Neural progenitor cell (in vitro differentiated cells): ENCODE measurements at regions not wholly inside any gene's neighbourhood (a gene's known extent, or its start where the extent isn't known, plus 50 kb on each side); places are given as distances from the start of the nearest gene placed in this dataset.

Experiments used
- DNase-seq: peaks from one replicate; pipeline ENCODE4 v3.0.0-alpha.2; 2016; ENCODE audit warnings: low spot score
- H2AFZ ChIP-seq: fragments of 200-600 bp; sonication (generic); replicated peaks from 2 replicates; pipeline ENCODE4 v1.6.1; 2016; ENCODE audit warnings: antibody characterized with exemption
- H3F3A ChIP-seq: fragments of 200-600 bp; sonication (generic); 2 replicates; pipeline ENCODE4 v1.6.1; 2016; ENCODE audit warnings: antibody characterized with exemption, low read depth
- H3K27ac ChIP-seq: fragments of 200-600 bp; sonication (generic); 2 replicates; pipeline ENCODE4 v1.5.1; 2016; ENCODE audit warnings: mild to moderate bottlenecking
- H3K27me3 ChIP-seq: fragments of 200-600 bp; sonication (generic); 2 replicates; pipeline ENCODE4 v1.6.1; 2016; ENCODE audit warnings: mild to moderate bottlenecking, moderate library complexity
- H3K36me3 ChIP-seq: fragments of 200-600 bp; sonication (generic); 2 replicates; pipeline ENCODE4 v1.5.1; 2016
- H3K4me1 ChIP-seq: fragments of 200-600 bp; sonication (generic); 2 replicates; pipeline ENCODE4 v1.6.1; 2016; ENCODE audit warnings: mixed run types
- H3K4me2 ChIP-seq: fragments of 200-600 bp; sonication (generic); 2 replicates; pipeline ENCODE4 v1.6.1; 2016
- H3K4me3 ChIP-seq: fragments of 200-600 bp; sonication (generic); 2 replicates; pipeline ENCODE4 v1.5.1; 2016
- H3K79me2 ChIP-seq: fragments of 200-600 bp; sonication (generic); 2 replicates; pipeline ENCODE4 v1.6.1; 2016; ENCODE audit warnings: low read depth
- H3K9ac ChIP-seq: fragments of 200-600 bp; sonication (generic); 2 replicates; pipeline ENCODE4 v1.6.1; 2016
- H3K9me3 ChIP-seq: fragments of 200-600 bp; sonication (generic); 2 replicates; pipeline ENCODE4 v1.5.1; 2016; ENCODE audit warnings: low read depth
- H4K20me1 ChIP-seq: fragments of 200-600 bp; sonication (generic); 2 replicates; pipeline ENCODE4 v1.6.1; 2016; ENCODE audit warnings: low read depth
- H3K27ac Mint-ChIP-seq: 3 replicates; pipeline ENCODE4 v1.8.0; 2021; ENCODE audit warnings: mixed read lengths
- H3K27me3 Mint-ChIP-seq: 2 replicates; pipeline ENCODE4 v1.8.0; 2022; ENCODE audit warnings: low read depth, mild to moderate bottlenecking, inconsistent platforms, moderate library complexity, mixed read lengths; ENCODE audit not compliant: insufficient read depth
- H3K36me3 Mint-ChIP-seq: 3 replicates; pipeline ENCODE4 v1.8.0; 2021; ENCODE audit warnings: mixed read lengths
- H3K4me1 Mint-ChIP-seq: 3 replicates; pipeline ENCODE4 v1.8.0; 2021; ENCODE audit warnings: mixed read lengths
- H3K4me3 Mint-ChIP-seq: 3 replicates; pipeline ENCODE4 v1.8.0; 2021; ENCODE audit warnings: mild to moderate bottlenecking, moderate library complexity, mixed read lengths
- H3K9me3 Mint-ChIP-seq: 3 replicates; pipeline ENCODE4 v1.8.0; 2020; ENCODE audit warnings: mixed read lengths
- EZH2 ChIP-seq: fragments of 200-600 bp; sonication (generic); IDR thresholded peaks from 2 replicates; pipeline ENCODE4 v1.6.1; 2017; ENCODE audit warnings: antibody characterized with exemption, mild to moderate bottlenecking, moderate library complexity
- EZH2phosphoT487 ChIP-seq: fragments of 200-600 bp; sonication (generic); IDR thresholded peaks from 2 replicates; pipeline ENCODE4 v1.6.1; 2017; ENCODE audit warnings: antibody characterized with exemption
- TF ChIP-seq, protein P1 (sequence below): fragments of 200-600 bp; sonication (generic); IDR thresholded peaks from 2 replicates; pipeline ENCODE4 v1.5.1; 2017; ENCODE audit warnings: antibody characterized with exemption, mild to moderate bottlenecking

GRCh38 chr1:166588741-166589140 lies 250.5 kb upstream of the POGK start:
- no peak overlapping the region for H3K4me2 ChIP-seq
- Mint-ChIP-seq H3K36me3 (no peaks in the 10 kb centered on the region), H3K27ac (no peak overlapping the region), H3K4me3 (no peak overlapping the region), H3K4me1 (no peaks in the 10 kb centered on the region), H3K27me3 (no peaks in the 10 kb centered on the region), H3K9me3 (no peaks in the 10 kb centered on the region)
- no peak overlapping the region for H3K9ac ChIP-seq
- H3F3A ChIP-seq, result no peaks in the 10 kb centered on the region
- no peak overlapping the region for H2AFZ ChIP-seq
- no peaks in the 10 kb centered on the region for H3K27me3 ChIP-seq
- no peaks in the 10 kb centered on the region for H3K79me2 ChIP-seq
- no peaks in the 10 kb centered on the region for H4K20me1 ChIP-seq
- DNase-seq, result no peak
- no peaks in the 10 kb centered on the region for H3K9me3 ChIP-seq
- no peaks in the 10 kb centered on the region for H3K36me3 ChIP-seq
- no peak overlapping the region for H3K4me3 ChIP-seq
- no peak overlapping the region for H3K27ac ChIP-seq
- no peaks in the 10 kb centered on the region for H3K4me1 ChIP-seq
- TF ChIP-seq, protein P1, sequence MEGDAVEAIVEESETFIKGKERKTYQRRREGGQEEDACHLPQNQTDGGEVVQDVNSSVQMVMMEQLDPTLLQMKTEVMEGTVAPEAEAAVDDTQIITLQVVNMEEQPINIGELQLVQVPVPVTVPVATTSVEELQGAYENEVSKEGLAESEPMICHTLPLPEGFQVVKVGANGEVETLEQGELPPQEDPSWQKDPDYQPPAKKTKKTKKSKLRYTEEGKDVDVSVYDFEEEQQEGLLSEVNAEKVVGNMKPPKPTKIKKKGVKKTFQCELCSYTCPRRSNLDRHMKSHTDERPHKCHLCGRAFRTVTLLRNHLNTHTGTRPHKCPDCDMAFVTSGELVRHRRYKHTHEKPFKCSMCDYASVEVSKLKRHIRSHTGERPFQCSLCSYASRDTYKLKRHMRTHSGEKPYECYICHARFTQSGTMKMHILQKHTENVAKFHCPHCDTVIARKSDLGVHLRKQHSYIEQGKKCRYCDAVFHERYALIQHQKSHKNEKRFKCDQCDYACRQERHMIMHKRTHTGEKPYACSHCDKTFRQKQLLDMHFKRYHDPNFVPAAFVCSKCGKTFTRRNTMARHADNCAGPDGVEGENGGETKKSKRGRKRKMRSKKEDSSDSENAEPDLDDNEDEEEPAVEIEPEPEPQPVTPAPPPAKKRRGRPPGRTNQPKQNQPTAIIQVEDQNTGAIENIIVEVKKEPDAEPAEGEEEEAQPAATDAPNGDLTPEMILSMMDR, result no peak

GRCh38 chr1:166590161-166590560 lies 249.1 kb upstream of the POGK start:
- no peaks in the 10 kb centered on the region for H3K27me3 ChIP-seq
- H3K27ac ChIP-seq, result no peak overlapping the region
- H3K4me3 ChIP-seq, result no peak overlapping the region
- H3K36me3 ChIP-seq, result no peaks in the 10 kb centered on the region
- H3K36me3 Mint-ChIP-seq, result no peaks in the 10 kb centered on the region
- no peak overlapping the region for H3K27ac Mint-ChIP-seq
- no peaks in the 10 kb centered on the region for H3F3A ChIP-seq
- DNase-seq, result no peak
- no peak overlapping the region for H3K4me3 Mint-ChIP-seq
- H2AFZ ChIP-seq, result no peak overlapping the region
- H3K4me1 ChIP-seq, result no peaks in the 10 kb centered on the region
- H3K9me3 Mint-ChIP-seq, result no peaks in the 10 kb centered on the region
- no peak overlapping the region for H3K4me2 ChIP-seq
- no peaks in the 10 kb centered on the region for H3K79me2 ChIP-seq
- no peaks in the 10 kb centered on the region for H3K9me3 ChIP-seq
- no peak overlapping the region for H3K9ac ChIP-seq
- H4K20me1 ChIP-seq, result no peaks in the 10 kb centered on the region
- H3K27me3 Mint-ChIP-seq, result no peaks in the 10 kb centered on the region
- H3K4me1 Mint-ChIP-seq, result no peaks in the 10 kb centered on the region
- TF ChIP-seq, protein P1, result no peak
- TF ChIP-seq EZH2phosphoT487, result no peak
- TF ChIP-seq EZH2, result no peak

DNA sequence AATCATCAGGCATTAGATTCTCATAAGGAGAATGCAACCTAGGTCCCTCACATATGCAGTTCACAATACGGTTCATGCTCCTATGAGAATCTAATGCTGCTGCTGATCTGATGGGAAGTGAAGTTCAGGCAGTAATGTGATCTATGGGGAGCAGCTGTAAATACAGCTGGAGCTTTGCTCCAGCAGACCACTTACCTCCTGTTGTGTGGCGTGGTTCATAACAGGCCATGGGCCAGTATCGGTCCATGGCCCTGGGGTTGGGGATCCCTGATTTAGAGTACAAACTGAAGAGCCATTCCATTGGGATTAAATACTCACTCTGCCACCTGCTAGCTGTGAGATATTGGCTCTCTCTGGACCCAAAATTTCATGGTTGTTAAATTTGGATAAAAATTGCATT lies 244.6 kb upstream of the POGK start:
- Histone ChIP-seq H3K9ac (no peak overlapping the region), H3K27me3 (no peaks in the 10 kb centered on the region), H3K27ac (no peak overlapping the region), H2AFZ (no peak overlapping the region), H3K36me3 (no peaks in the 10 kb centered on the region), H4K20me1 (no peaks in the 10 kb centered on the region), H3K4me1 (no peaks in the 10 kb centered on the region), H3F3A (no peaks in the 10 kb centered on the region), H3K4me2 (no peak overlapping the region), H3K4me3 (no peak overlapping the region), H3K79me2 (no peaks in the 10 kb centered on the region), H3K9me3 (no peaks in the 10 kb centered on the region)
- no peaks in the 10 kb centered on the region for H3K9me3 Mint-ChIP-seq
- no peak overlapping the region for H3K4me3 Mint-ChIP-seq
- TF ChIP-seq EZH2phosphoT487 (no peak), EZH2 (no peak)
- TF ChIP-seq, protein P1, result no peak
- no peaks in the 10 kb centered on the region for H3K36me3 Mint-ChIP-seq
- H3K27ac Mint-ChIP-seq, result no peak overlapping the region
- no peaks in the 10 kb centered on the region for H3K27me3 Mint-ChIP-seq
- H3K4me1 Mint-ChIP-seq, result no peaks in the 10 kb centered on the region
- no peak for DNase-seq

DNA sequence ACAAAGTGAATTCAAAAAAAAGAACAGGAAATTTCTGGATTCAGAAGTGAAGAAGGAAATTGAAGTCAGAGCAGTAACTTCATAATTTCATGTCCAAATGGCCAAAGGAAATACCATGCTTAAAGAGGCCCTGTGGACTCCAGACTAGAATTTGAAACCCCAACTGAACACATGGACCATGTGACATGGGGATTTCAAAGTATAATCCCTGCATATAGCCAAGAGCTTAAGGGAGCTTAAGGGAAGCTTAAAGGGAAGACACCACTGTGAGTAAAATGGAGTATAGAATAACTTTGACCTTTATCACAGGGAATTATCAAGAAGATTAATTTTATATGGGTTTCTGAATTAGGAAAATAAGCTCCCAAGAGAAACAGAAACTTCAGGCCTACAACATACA lies 241.8 kb upstream of the POGK start:
- no peaks in the 10 kb centered on the region for H3K9me3 ChIP-seq
- H2AFZ ChIP-seq, result no peak overlapping the region
- Mint-ChIP-seq H3K27ac (no peak overlapping the region), H3K4me3 (no peak overlapping the region), H3K9me3 (no peaks in the 10 kb centered on the region), H3K27me3 (no peaks in the 10 kb centered on the region), H3K4me1 (peaks cover 2% of the 10 kb centered on the region), H3K36me3 (no peaks in the 10 kb centered on the region)
- no peak for DNase-seq
- H3F3A ChIP-seq, result no peaks in the 10 kb centered on the region
- no peak overlapping the region for H3K4me2 ChIP-seq
- no peaks in the 10 kb centered on the region for H3K27me3 ChIP-seq
- H3K36me3 ChIP-seq, result no peaks in the 10 kb centered on the region
- H3K4me1 ChIP-seq, result no peaks in the 10 kb centered on the region
- no peaks in the 10 kb centered on the region for H3K79me2 ChIP-seq
- TF ChIP-seq EZH2 (no peak), EZH2phosphoT487 (no peak)
- TF ChIP-seq, protein P1, result no peak
- H4K20me1 ChIP-seq, result no peaks in the 10 kb centered on the region
- no peak overlapping the region for H3K27ac ChIP-seq
- no peak overlapping the region for H3K9ac ChIP-seq
- H3K4me3 ChIP-seq, result no peak overlapping the region
